ENCODE measurements at regions not wholly inside any gene's neighbourhood (a gene's known extent, or its start where the extent isn't known, plus 50 kb on each side); places are given as distances from the start of the nearest gene placed in this dataset.

DNA sequence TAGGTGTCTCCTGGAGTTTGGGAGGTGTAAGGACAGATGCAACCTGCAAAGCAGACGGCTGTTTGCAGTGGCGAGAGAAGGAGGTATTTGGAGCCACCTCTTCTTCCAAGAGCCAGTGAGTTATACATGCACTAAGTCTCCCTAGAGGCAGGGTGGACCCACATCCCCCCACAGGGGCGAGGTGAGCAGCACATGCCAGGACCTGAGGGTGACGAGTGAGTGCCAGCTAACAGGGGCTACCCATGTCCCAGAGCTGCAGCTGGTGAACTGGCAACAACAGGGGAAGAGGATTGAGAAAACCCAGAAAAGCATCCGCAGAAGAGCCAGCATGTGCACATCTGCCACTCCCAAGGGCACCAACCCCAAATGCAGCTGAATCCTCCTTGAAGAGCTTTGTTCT lies 95.1 kb downstream of the CD83 start:
- TF ChIP-seq EZH2 (IDR thresholded peaks at IDR 0.05; ENCODE audit: insufficient read depth, poor library complexity, severe bottlenecking): no peak
- TF ChIP-seq EZH2phosphoT487 (IDR thresholded peaks at IDR 0.05; ENCODE audit: insufficient read depth, low read depth): no peak

Measured in GM23248 (cell line).